CD4-positive, alpha-beta T cell (primary cell): ENCODE measurements at regions not wholly inside any gene's neighbourhood (a gene's known extent, or its start where the extent isn't known, plus 50 kb on each side); places are given as distances from the start of the nearest gene placed in this dataset.

Experiments used
- ATAC-seq: fragments of 200-7000 bp; cut with Tn5 transposase; one replicate; pipeline ENCODE4 v1.10.0; 2022; ENCODE audit warnings: mild to moderate bottlenecking; ENCODE audit not compliant: poor library complexity
- CTCF ChIA-PET: fragments of 350-600 bp; sonication (Branson Sonifier 250); formaldehyde crosslinking; loops from one replicate; lab custom pipeline; 2021; ENCODE audit warnings: antibody characterized with exemption, inconsistent platforms; lab: Charles Lee
- POLR2A ChIA-PET: fragments of 350-600 bp; sonication (Branson Sonifier 250); formaldehyde crosslinking; loops from one replicate; lab custom pipeline; 2021; ENCODE audit warnings: antibody characterized with exemption, inconsistent platforms; lab: Charles Lee
- DNase-seq, 14 experiments: peaks; one replicate each; pipeline ENCODE4 v3.0.0-alpha.2; 2013 to 2020; ENCODE audit warnings: mixed read lengths in 2 of 14
- H3K27ac ChIP-seq, 2 donors: one replicate each; pipeline versions ENCODE4 v1.5.1 to v1.7.0; 2013; ENCODE audit warnings: low read length in 2 of 2, low read depth in 1 of 2, mild to moderate bottlenecking in 1 of 2
- H3K27me3 ChIP-seq, 2 experiments: 1 replicate in 1 of 2; 2 replicates in 1 of 2; pipeline versions ENCODE4 v1.6.1 to v1.7.0; 2013; ENCODE audit warnings: low read length in 2 of 2, control low read depth in 1 of 2, mild to moderate bottlenecking in 1 of 2, moderate library complexity in 1 of 2; ENCODE audit not compliant: insufficient read depth in 2 of 2, control insufficient read depth in 1 of 2
- H3K36me3 ChIP-seq: one replicate; pipeline ENCODE4 v1.6.1; 2013; ENCODE audit warnings: low read length, control low read depth; ENCODE audit not compliant: insufficient read depth
- H3K4me1 ChIP-seq: one replicate; pipeline ENCODE4 v1.6.1; 2013; ENCODE audit warnings: low read length, control low read depth; ENCODE audit not compliant: insufficient read depth
- H3K4me3 ChIP-seq: one replicate; pipeline ENCODE4 v1.5.1; 2013; ENCODE audit warnings: mild to moderate bottlenecking, low read length, moderate library complexity
- H3K9me3 ChIP-seq, 2 experiments: 1 replicate in 1 of 2; 2 replicates in 1 of 2; pipeline versions ENCODE4 v1.6.1 to v1.7.0; 2013; ENCODE audit warnings: low read length in 2 of 2, mild to moderate bottlenecking in 2 of 2, control low read depth in 1 of 2, moderate library complexity in 1 of 2; ENCODE audit not compliant: control insufficient read depth in 1 of 2, insufficient read depth in 1 of 2
- H3K27ac Mint-ChIP-seq: one replicate; pipeline ENCODE4 v1.8.0; 2020; ENCODE audit warnings: mixed read lengths
- H3K27me3 Mint-ChIP-seq: one replicate; pipeline ENCODE4 v1.8.0; 2021; ENCODE audit warnings: mixed read lengths
- H3K36me3 Mint-ChIP-seq: one replicate; pipeline ENCODE4 v1.8.0; 2021; ENCODE audit warnings: low read depth, mixed read lengths
- H3K4me1 Mint-ChIP-seq: one replicate; pipeline ENCODE4 v1.8.0; 2021; ENCODE audit warnings: low read depth, mixed read lengths
- H3K4me3 Mint-ChIP-seq: one replicate; pipeline ENCODE4 v1.8.0; 2020; ENCODE audit warnings: mild to moderate bottlenecking, mixed read lengths
- H3K9me3 Mint-ChIP-seq: one replicate; pipeline ENCODE4 v1.8.0; 2020; ENCODE audit warnings: mixed read lengths
- intact Hi-C, 2 experiments: fragments of 100-400 bp; cut with DNase I in 1 of 2; cut with micrococcal nuclease in 1 of 2; formaldehyde crosslinking; loops; one replicate each; pipeline versions ENCODE4 v1.15.1 to v1.9.0; 2023 to 2025; cut with DNase I, micrococcal nuclease
- TF ChIP-seq, protein P1 (sequence below): fragments of 200-600 bp; IDR thresholded peaks from one replicate; pipeline ENCODE4 v1.8.0; 2022; ENCODE audit warnings: antibody characterized with exemption, mild to moderate bottlenecking

- TF ChIP-seq, protein P1, sequence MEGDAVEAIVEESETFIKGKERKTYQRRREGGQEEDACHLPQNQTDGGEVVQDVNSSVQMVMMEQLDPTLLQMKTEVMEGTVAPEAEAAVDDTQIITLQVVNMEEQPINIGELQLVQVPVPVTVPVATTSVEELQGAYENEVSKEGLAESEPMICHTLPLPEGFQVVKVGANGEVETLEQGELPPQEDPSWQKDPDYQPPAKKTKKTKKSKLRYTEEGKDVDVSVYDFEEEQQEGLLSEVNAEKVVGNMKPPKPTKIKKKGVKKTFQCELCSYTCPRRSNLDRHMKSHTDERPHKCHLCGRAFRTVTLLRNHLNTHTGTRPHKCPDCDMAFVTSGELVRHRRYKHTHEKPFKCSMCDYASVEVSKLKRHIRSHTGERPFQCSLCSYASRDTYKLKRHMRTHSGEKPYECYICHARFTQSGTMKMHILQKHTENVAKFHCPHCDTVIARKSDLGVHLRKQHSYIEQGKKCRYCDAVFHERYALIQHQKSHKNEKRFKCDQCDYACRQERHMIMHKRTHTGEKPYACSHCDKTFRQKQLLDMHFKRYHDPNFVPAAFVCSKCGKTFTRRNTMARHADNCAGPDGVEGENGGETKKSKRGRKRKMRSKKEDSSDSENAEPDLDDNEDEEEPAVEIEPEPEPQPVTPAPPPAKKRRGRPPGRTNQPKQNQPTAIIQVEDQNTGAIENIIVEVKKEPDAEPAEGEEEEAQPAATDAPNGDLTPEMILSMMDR = no peak
- Mint-ChIP-seq H3K27me3 (no peaks in the 10 kb centered on the region), H3K36me3 (no peaks in the 10 kb centered on the region), H3K4me3 (no peak overlapping the region), H3K9me3 (no peaks in the 10 kb centered on the region), H3K4me1 (no peaks in the 10 kb centered on the region), H3K27ac (no peak overlapping the region)
- intact Hi-C loops = no loop called here
- POLR2A ChIA-PET = no interaction called here
- no peak for DNase-seq
- ATAC-seq = no peak
- Histone ChIP-seq H3K27ac (no peak overlapping the region), H3K36me3 (no peaks in the 10 kb centered on the region), H3K9me3 (no peaks in the 10 kb centered on the region), H3K27me3 (no peaks in the 10 kb centered on the region), H3K4me1 (no peaks in the 10 kb centered on the region), H3K4me3 (no peak overlapping the region)
- CTCF ChIA-PET = no interaction called here
These were observed 563.3 kb upstream of the MAP3K7 start for GRCh38 chr6:91149956-91150705.

- CTCF ChIA-PET = no interaction called here
- Histone ChIP-seq H3K36me3 (no peaks in the 10 kb centered on the region), H3K27ac (no peak overlapping the region), H3K9me3 (no peaks in the 10 kb centered on the region), H3K4me1 (no peaks in the 10 kb centered on the region), H3K4me3 (no peak overlapping the region), H3K27me3 (no peaks in the 10 kb centered on the region)
- Mint-ChIP-seq H3K4me3 (no peak overlapping the region), H3K27ac (no peak overlapping the region), H3K4me1 (no peaks in the 10 kb centered on the region), H3K9me3 (no peaks in the 10 kb centered on the region), H3K27me3 (no peaks in the 10 kb centered on the region), H3K36me3 (no peaks in the 10 kb centered on the region)
- POLR2A ChIA-PET = no interaction called here
- TF ChIP-seq, protein P1 = no peak
- ATAC-seq (no peak), DNase-seq (no peak)
- intact Hi-C loops = no loop called here
These were observed 562.5 kb upstream of the MAP3K7 start for GRCh38 chr6:91149246-91149955.

- ATAC-seq (no peak), DNase-seq (no peak)
- H3K4me1 Mint-ChIP-seq = no peaks in the 10 kb centered on the region
- CTCF ChIA-PET = no interaction called here
- POLR2A ChIA-PET = no interaction called here
- no peaks in the 10 kb centered on the region for H3K36me3 Mint-ChIP-seq
- no peaks in the 10 kb centered on the region for H3K9me3 ChIP-seq
- no peak overlapping the region for H3K4me3 ChIP-seq
- intact Hi-C loops = no loop called here
- H3K4me3 Mint-ChIP-seq = no peak overlapping the region
- H3K27me3 ChIP-seq = no peaks in the 10 kb centered on the region
- H3K27ac ChIP-seq = no peak overlapping the region
- no peaks in the 10 kb centered on the region for H3K9me3 Mint-ChIP-seq
- H3K27ac Mint-ChIP-seq = no peak overlapping the region
- H3K4me1 ChIP-seq = no peaks in the 10 kb centered on the region
- no peaks in the 10 kb centered on the region for H3K27me3 Mint-ChIP-seq
- no peaks in the 10 kb centered on the region for H3K36me3 ChIP-seq
- TF ChIP-seq, protein P1 = no peak
These were observed 557.3 kb upstream of the MAP3K7 start for GRCh38 chr6:91144126-91144525.
